Activated B cell treated with CpG ODN at 0.5 μM for 24 hours (primary cell): ENCODE measurements at regions not wholly inside any gene's neighbourhood (a gene's known extent, or its start where the extent isn't known, plus 50 kb on each side); places are given as distances from the start of the nearest gene placed in this dataset.
"Not testable (repeated sequence)": the region's sequence is repeated elsewhere in the genome, so short reads cannot be mapped to it uniquely, and the experiment has no call there.

ENCODE experiments used
- ATAC-seq: fragments of 200-7000 bp; cut with Tn5 transposase; one replicate; pipeline ENCODE4 v1.10.0; 2021; ENCODE audit warnings: low read depth, mild to moderate bottlenecking, moderate library complexity
- CTCF ChIA-PET: fragments of 350-600 bp; sonication (Branson Sonifier 250); formaldehyde crosslinking; loops from one replicate; lab custom pipeline; 2021; ENCODE audit warnings: antibody characterized with exemption; lab: Charles Lee
- POLR2A ChIA-PET: fragments of 350-600 bp; sonication (Branson Sonifier 250); formaldehyde crosslinking; loops from one replicate; lab custom pipeline; 2021; ENCODE audit warnings: antibody characterized with exemption; lab: Charles Lee
- DNase-seq: peaks from one replicate; pipeline ENCODE4 v3.0.0; 2022
- H3K27ac Mint-ChIP-seq: one replicate; pipeline ENCODE4 v1.8.0; 2020; ENCODE audit warnings: mixed read lengths
- H3K27me3 Mint-ChIP-seq: one replicate; pipeline ENCODE4 v1.8.0; 2021; ENCODE audit warnings: mixed read lengths
- H3K36me3 Mint-ChIP-seq: one replicate; pipeline ENCODE4 v1.8.0; 2021; ENCODE audit warnings: low read depth, mixed read lengths
- H3K4me1 Mint-ChIP-seq: one replicate; pipeline ENCODE4 v1.8.0; 2021; ENCODE audit warnings: mixed read lengths
- H3K4me3 Mint-ChIP-seq: one replicate; pipeline ENCODE4 v1.8.0; 2020; ENCODE audit warnings: mild to moderate bottlenecking, mixed read lengths
- H3K9me3 Mint-ChIP-seq: one replicate; pipeline ENCODE4 v1.8.0; 2020; ENCODE audit warnings: mixed read lengths
- CTCF ChIP-seq: fragments of 200-600 bp; IDR thresholded peaks from one replicate; pipeline ENCODE4 v1.8.0; 2022; ENCODE audit warnings: antibody characterized with exemption, mild to moderate bottlenecking
- intact Hi-C: fragments of 100-400 bp; cut with micrococcal nuclease; formaldehyde crosslinking; loops from one replicate; pipeline ENCODE4 v1.15.1; 2024

GRCh38 chr20:20793591-20793990, 81.1 kb upstream of the RALGAPA2 start:
- Mint-ChIP-seq H3K4me1 (no peaks in the 10 kb centered on the region), H3K36me3 (no peaks in the 10 kb centered on the region), H3K27me3 (peaks cover 12% of the 10 kb centered on the region), H3K27ac (no peak overlapping the region), H3K9me3 (no peaks in the 10 kb centered on the region), H3K4me3 (no peak overlapping the region)
- intact Hi-C loops: no loop called here
- ATAC-seq (no peak), DNase-seq (no peak)
- no peak for TF ChIP-seq CTCF
- ChIA-PET POLR2A (no interaction called here), CTCF (no interaction called here)

GRCh38 chr20:20791664-20792568, 79.5 kb upstream of the RALGAPA2 start:
- no peaks in the 10 kb centered on the region for H3K4me1 Mint-ChIP-seq
- no peak for TF ChIP-seq CTCF
- ATAC-seq (no peak), DNase-seq (no peak)
- ChIA-PET CTCF (no interaction called here), POLR2A (no interaction called here)
- intact Hi-C loops: no loop called here
- H3K27me3 Mint-ChIP-seq: peaks cover 12% of the 10 kb centered on the region
- H3K9me3 Mint-ChIP-seq: peaks cover 5% of the 10 kb centered on the region
- H3K4me3 Mint-ChIP-seq: no peak overlapping the region
- H3K27ac Mint-ChIP-seq: no peak overlapping the region
- no peaks in the 10 kb centered on the region for H3K36me3 Mint-ChIP-seq

GRCh38 chr20:20788308-20788707, 75.9 kb upstream of the RALGAPA2 start:
- H3K27me3 Mint-ChIP-seq: peaks cover under 1% of the 10 kb centered on the region

GRCh38 chr20:20786428-20786827, 74.0 kb upstream of the RALGAPA2 start:
- Mint-ChIP-seq H3K9me3 (peaks cover 11% of the 10 kb centered on the region), H3K4me3 (no peak overlapping the region), H3K4me1 (no peaks in the 10 kb centered on the region), H3K36me3 (no peaks in the 10 kb centered on the region), H3K27ac (no peak overlapping the region), H3K27me3 (peaks cover 3% of the 10 kb centered on the region)
- ChIA-PET POLR2A (no interaction called here), CTCF (no interaction called here)
- no peak for ATAC-seq
- no peak for TF ChIP-seq CTCF
- DNase-seq: no peak
- intact Hi-C loops: no loop called here

More at GRCh38 chr20:20788308-20788707, 75.9 kb upstream of the RALGAPA2 start:
- H3K36me3 Mint-ChIP-seq: no peaks in the 10 kb centered on the region
- no peak overlapping the region for H3K4me3 Mint-ChIP-seq
- DNase-seq: no peak
- TF ChIP-seq CTCF: no peak
- intact Hi-C loops: no loop called here
- no peak for ATAC-seq
- H3K9me3 Mint-ChIP-seq: peaks cover 11% of the 10 kb centered on the region
- H3K27ac Mint-ChIP-seq: no peak overlapping the region
- ChIA-PET POLR2A (no interaction called here), CTCF (no interaction called here)
- no peaks in the 10 kb centered on the region for H3K4me1 Mint-ChIP-seq

GRCh38 chr20:20785226-20785625, 72.8 kb upstream of the RALGAPA2 start:
- ATAC-seq (no peak), DNase-seq (no peak)
- Mint-ChIP-seq H3K27ac (no peak overlapping the region), H3K4me3 (no peak overlapping the region), H3K27me3 (peaks cover 8% of the 10 kb centered on the region), H3K4me1 (peaks cover under 1% of the 10 kb centered on the region), H3K36me3 (no peaks in the 10 kb centered on the region), H3K9me3 (peaks cover 11% of the 10 kb centered on the region)
- intact Hi-C loops: no loop called here
- ChIA-PET POLR2A (no interaction called here), CTCF (no interaction called here)
- no peak for TF ChIP-seq CTCF

GRCh38 chr20:20784450-20784849, 72.0 kb upstream of the RALGAPA2 start:
- H3K4me1 Mint-ChIP-seq, intact Hi-C loops: not testable (repeated sequence)

More at GRCh38 chr20:20784450-20784849, 72.0 kb upstream of the RALGAPA2 start:
- ATAC-seq, H3K27ac Mint-ChIP-seq, DNase-seq, CTCF ChIA-PET, H3K27me3 Mint-ChIP-seq, POLR2A ChIA-PET, H3K36me3 Mint-ChIP-seq, H3K4me3 Mint-ChIP-seq: not testable (repeated sequence)
- H3K9me3 Mint-ChIP-seq: peaks cover 11% of the 10 kb centered on the region
